GM19468 (cell line): ENCODE measurements at regions not wholly inside any gene's neighbourhood (a gene's known extent, or its start where the extent isn't known, plus 50 kb on each side); places are given as distances from the start of the nearest gene placed in this dataset.

Source experiments
- ATAC-seq: cut with Tn5 transposase; IDR thresholded peaks from one replicate; pipeline ENCODE4 v1.9.1; 2021; ENCODE audit warnings: mild to moderate bottlenecking, moderate library complexity, moderate number of reproducible peaks; ENCODE audit not compliant: unreplicated experiment; ENCODE audit errors: extremely low read depth

- ATAC-seq, result no peak
These were observed 81.4 kb upstream of the KRR1 start for GRCh38 chr12:75592638-75593335.

DNA sequence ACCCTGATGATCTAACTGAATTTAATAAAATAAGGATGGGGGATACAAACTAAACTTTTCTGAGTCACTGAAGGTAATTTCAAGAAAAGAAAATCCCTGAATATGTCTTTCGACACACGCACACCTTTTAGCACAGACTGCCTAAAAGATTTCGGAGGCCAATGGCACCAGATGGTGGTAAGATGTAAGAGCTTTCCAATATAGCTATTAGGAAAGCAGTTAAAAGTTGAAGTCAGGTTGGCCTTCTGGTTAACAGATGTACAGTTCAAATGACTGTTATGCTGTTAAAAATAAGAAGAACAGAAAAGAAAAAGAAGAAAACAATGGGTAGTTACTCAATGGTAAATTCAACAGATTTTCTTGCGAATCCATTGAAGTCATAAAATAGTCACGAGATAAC is 80.7 kb upstream of the KRR1 start:
- no peak for ATAC-seq

DNA sequence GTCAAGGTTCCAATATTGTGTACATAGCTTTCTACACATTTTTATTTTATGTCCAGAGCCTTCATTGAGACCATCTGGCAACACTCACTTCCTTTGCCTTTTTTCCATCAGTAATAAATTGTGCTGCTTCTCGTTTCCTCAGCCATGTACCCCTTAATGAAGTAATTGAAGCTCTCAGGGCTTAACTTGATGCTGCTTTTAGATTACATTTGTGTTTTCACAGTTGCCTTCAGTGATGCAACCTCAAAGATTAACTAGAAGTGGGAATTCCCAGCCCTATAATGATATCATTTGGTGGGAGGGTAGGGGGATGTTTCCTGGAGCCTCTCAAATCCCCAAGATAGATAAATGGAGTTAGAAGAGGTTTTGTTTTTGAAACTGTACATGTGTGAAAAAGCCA is 80.2 kb upstream of the KRR1 start:
- no peak for ATAC-seq

- ATAC-seq, result no peak
These were observed 78.4 kb upstream of the KRR1 start for GRCh38 chr12:75589801-75590200.

DNA sequence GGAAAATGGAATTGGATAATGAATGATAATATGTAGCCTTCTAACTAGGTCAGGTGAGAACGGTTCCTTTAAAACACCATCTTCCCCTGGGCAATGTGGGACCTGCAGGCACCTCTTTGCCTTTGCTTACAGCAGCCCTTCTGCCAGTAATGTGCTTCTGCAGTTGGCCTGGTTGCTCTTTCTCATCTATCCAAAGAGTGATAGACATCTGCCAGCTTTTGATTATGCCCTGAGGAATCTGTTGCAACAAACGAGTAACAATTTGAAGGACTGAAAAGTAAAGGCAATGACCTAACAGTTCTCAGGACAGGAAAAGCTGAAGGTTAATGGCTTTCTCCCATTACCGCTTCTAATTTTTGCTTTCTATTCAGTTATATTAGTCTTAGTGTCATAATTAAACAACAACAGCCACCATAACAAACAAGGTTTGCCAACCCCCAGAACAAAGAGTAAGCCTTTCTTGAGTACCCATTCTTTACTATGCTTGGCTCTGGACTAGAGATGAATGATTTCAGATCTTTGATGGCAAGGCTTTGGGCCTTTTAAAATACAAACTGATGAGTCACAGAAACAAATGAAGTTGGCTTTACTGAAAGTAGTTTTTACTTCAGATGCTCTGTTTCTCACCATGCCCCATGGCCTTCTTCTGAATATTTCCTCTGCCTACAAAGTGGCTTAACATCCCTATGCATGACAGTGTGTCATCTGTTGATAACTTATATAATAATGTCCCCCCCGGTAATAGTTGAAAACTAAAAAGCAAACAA is 76.1 kb upstream of the KRR1 start:
- no peak for ATAC-seq

- ATAC-seq, result no peak
These were observed 73.9 kb upstream of the KRR1 start for GRCh38 chr12:75585330-75585729.

- ATAC-seq, result no peak
These were observed 71.9 kb upstream of the KRR1 start for GRCh38 chr12:75583355-75583754.

DNA sequence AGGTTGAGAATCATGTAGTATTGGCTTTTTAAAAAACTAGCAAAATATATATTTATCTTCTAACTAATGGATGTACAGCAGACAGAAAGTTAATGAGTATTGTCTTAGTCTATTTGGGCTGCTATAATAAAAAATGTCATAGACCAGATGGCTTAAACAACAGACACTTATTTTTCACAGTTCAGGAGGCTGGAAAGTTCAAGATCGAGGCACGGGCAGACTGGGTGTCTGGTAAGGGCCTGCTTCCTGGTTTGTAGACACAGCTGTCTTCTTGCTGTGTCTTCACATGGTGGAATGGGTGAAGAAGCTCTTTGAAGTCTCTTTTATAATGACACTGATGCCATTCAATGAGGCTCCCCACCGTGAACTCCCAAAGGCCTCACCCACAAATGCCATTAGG is 70.1 kb upstream of the KRR1 start:
- no peak for ATAC-seq

DNA sequence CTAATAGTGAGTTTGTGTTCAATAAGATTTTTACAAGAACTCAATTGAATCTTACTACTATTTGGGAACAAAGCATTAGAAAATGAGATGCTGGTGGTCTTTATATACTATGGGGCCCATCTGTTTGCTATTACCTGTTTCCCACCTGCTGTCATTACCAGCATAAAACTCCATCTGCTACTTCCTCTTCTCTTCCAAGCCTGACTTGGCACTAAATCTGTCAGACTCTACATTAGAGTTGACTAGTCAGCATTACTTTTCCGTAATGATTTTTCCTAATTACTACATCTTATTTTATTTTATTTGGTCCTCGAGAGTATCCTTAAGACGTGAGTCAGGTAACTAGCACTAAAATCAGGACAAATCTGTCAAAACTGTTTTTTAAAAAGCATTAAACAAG is 68.1 kb upstream of the KRR1 start:
- ATAC-seq, result no peak

DNA sequence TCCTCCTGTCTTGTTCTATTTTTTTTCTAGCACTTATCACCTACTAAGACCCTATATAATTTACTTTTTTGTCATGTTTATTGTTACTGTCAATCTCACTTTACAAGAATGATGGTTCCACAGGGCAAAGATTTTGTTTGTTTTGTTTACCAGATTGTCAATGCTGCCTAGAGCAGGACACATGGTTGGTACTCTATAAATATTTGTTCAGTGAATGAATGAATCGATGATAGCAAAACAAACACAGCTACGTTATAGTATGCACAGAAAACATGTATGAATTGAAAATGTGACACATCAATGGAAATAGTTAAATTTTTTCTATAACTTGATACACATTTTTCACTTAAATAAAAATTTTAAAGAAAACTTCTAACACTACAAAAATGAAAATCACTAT is 67.1 kb upstream of the KRR1 start:
- no peak for ATAC-seq

GRCh38 chr12:75577812-75578211 is 66.4 kb upstream of the KRR1 start:
- no peak for ATAC-seq

DNA sequence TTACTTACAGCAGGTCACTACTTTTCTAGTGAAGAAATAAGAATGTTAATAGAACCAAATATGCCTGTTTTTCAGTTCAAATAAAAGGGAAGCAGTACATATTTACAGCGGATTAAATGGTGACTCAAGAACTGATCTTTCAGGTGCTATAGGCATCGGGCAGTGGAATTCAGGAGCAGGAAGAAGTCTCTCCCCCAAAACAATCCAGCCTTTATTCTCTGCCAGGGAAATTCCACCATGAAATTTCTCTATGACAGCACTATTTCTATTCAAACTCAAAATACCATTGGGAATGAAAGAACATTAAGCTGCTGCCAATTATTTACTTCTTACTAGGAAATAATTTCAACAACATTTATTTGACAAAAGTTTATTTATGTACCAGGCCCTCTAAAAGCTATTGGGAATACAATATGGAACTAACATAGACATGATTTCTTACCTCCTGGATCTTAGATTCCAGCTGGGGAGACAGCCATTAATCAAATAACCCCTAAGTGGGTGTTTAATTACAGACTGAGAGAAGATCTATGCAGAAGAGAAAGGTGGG is 60.3 kb upstream of the KRR1 start:
- no peak for ATAC-seq

GRCh38 chr12:75571204-75571603 is 59.8 kb upstream of the KRR1 start:
- ATAC-seq, result no peak

- no peak for ATAC-seq
These were observed 57.4 kb upstream of the KRR1 start for GRCh38 chr12:75568801-75569200.

DNA sequence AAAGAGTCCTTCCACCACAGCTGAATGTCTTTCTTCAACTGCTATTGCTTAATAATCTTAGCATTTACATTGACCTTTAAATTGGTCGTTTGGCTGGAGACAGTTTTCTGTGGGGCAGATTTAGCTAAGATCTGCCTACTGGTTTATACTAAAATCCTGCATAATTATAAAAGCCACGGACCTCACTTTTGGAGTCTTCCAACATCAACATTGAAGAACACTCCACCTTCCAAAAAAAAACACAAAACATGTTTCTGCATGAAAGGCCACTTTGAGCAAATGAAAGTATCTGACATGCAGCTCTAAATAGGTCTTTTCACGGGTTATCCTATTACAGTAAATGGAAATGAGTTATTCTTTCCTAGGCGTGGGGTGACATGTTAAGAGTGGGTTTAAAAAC is 57.0 kb upstream of the KRR1 start:
- no peak for ATAC-seq

DNA sequence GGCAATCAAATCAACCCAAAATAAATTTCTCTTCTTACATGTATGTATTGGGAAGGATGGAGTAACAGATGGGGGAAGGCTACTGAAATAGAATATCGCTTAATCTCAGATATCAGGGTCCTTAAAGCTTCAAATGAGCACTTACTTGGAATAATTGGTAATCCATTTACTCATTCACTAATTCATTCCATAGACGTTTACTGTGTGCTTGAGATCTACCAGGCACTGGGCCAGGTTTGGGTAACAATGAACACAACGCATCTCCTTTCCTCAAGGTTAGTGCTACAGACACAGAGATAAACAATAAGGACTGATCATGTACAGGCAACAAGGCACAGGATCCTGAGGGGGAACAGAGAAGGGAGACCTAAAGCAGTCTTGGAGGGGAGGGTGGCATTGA is 54.4 kb upstream of the KRR1 start:
- ATAC-seq, result no peak

- ATAC-seq, result no peak
These were observed 53.4 kb upstream of the KRR1 start for GRCh38 chr12:75564852-75565251.

- ATAC-seq, result no peak
These were observed 53.0 kb upstream of the KRR1 start for GRCh38 chr12:75564398-75564797.

DNA sequence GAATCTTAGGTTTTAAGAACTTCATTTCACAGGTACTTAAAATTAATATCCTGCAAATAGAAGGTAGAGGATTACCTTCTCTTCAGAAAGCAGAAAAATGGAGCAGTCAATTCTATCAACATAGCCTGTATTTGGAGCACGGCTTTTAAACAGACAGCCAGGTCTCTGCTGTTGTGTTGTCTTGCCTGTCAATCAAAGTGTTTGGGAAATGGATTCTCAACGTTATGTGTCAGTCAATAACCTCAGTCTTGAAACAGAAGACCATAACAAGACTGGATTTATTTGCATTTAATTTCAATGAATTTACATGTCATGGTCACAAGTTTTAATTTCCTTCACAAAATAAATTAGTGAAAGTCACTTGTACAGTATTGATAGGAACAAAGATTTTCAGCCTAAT is 51.9 kb upstream of the KRR1 start:
- no peak for ATAC-seq

DNA sequence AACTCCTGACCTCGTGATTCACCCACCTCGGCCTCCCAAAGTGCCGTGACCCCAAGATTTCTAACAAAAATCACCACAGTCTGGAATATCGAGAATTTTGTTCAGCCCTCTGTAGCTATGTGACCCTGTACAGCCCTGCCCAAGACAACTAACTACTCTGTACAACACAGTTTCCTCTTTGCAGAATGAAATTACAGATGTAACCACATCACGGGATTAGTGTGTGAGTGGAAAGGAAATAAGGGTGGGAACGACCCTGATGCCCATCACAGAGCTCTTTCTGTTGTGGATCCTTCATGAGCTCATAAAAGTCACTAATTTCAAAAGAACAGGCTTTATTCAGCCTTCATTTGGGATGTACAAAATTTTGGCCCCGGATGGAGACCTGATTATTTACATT is 50.5 kb upstream of the KRR1 start:
- no peak for ATAC-seq
